ENCODE measurements at regions not wholly inside any gene's neighbourhood (a gene's known extent, or its start where the extent isn't known, plus 50 kb on each side); places are given as distances from the start of the nearest gene placed in this dataset.
A peak's percentile ranks its signal among the peaks of the same experiment; 100 is the strongest.

GRCh38 chr14:37874429-37875109 is 279.1 kb downstream of the TTC6 start (continued):
- TF ChIP-seq, protein P1, sequence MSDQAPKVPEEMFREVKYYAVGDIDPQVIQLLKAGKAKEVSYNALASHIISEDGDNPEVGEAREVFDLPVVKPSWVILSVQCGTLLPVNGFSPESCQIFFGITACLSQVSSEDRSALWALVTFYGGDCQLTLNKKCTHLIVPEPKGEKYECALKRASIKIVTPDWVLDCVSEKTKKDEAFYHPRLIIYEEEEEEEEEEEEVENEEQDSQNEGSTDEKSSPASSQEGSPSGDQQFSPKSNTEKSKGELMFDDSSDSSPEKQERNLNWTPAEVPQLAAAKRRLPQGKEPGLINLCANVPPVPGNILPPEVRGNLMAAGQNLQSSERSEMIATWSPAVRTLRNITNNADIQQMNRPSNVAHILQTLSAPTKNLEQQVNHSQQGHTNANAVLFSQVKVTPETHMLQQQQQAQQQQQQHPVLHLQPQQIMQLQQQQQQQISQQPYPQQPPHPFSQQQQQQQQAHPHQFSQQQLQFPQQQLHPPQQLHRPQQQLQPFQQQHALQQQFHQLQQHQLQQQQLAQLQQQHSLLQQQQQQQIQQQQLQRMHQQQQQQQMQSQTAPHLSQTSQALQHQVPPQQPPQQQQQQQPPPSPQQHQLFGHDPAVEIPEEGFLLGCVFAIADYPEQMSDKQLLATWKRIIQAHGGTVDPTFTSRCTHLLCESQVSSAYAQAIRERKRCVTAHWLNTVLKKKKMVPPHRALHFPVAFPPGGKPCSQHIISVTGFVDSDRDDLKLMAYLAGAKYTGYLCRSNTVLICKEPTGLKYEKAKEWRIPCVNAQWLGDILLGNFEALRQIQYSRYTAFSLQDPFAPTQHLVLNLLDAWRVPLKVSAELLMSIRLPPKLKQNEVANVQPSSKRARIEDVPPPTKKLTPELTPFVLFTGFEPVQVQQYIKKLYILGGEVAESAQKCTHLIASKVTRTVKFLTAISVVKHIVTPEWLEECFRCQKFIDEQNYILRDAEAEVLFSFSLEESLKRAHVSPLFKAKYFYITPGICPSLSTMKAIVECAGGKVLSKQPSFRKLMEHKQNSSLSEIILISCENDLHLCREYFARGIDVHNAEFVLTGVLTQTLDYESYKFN (CRISPR knock-in tag; conservative IDR thresholded peaks at IDR 0.05): peak; percentile 81
- TF ChIP-seq DMAP1 (CRISPR knock-in tag; IDR thresholded peaks at IDR 0.05): peak; percentile 63; the same call in 1 of the 2 replicates
- TF ChIP-seq FOXC1 (CRISPR knock-in tag; IDR thresholded peaks at IDR 0.05; ENCODE audit: borderline replicate concordance): peak; percentile 98
- TF ChIP-seq, protein P2, sequence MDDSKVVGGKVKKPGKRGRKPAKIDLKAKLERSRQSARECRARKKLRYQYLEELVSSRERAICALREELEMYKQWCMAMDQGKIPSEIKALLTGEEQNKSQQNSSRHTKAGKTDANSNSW (CRISPR knock-in tag; IDR thresholded peaks at IDR 0.05; ENCODE audit: borderline replicate concordance): peak; percentile 75; the same call in 1 of the 2 replicates
- TF ChIP-seq ZNF562 (CRISPR knock-in tag; IDR thresholded peaks at IDR 0.05; ENCODE audit: borderline replicate concordance): no peak
- 0 out of 2 replicates have a peak, but pooled peaks have one; percentile 91 for TF ChIP-seq ZNF33B (CRISPR knock-in tag; IDR thresholded peaks at IDR 0.05)
- TF ChIP-seq CHCHD3 (CRISPR knock-in tag; IDR thresholded peaks at IDR 0.05): peak; percentile 87; the same call in 1 of the 2 replicates
- no peak for TF ChIP-seq ZNF883 (CRISPR knock-in tag; IDR thresholded peaks at IDR 0.05; ENCODE audit: not compliant biosample characterization)
- no peak for TF ChIP-seq ZNF83 (CRISPR knock-in tag; IDR thresholded peaks at IDR 0.05; ENCODE audit: borderline replicate concordance)
- TF ChIP-seq HNRNPLL (IDR thresholded peaks at IDR 0.05; ENCODE audit: low read depth, low read length, poor library complexity, severe bottlenecking): no peak
- TF ChIP-seq, protein P3, sequence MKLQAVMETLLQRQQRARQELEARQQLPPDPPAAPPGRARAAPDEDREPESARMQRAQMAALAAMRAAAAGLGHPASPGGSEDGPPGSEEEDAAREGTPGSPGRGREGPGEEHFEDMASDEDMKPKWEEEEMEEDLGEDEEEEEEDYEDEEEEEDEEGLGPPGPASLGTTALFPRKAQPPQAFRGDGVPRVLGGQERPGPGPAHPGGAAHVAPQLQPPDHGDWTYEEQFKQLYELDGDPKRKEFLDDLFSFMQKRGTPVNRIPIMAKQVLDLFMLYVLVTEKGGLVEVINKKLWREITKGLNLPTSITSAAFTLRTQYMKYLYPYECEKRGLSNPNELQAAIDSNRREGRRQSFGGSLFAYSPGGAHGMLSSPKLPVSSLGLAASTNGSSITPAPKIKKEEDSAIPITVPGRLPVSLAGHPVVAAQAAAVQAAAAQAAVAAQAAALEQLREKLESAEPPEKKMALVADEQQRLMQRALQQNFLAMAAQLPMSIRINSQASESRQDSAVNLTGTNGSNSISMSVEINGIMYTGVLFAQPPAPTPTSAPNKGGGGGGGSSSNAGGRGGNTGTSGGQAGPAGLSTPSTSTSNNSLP (IDR thresholded peaks at IDR 0.05; ENCODE audit: low read depth, low read length): peak; percentile 48; the same call in 1 of the 2 replicates
- no peak for TF ChIP-seq STAT5B (CRISPR knock-in tag; IDR thresholded peaks at IDR 0.05)
- no peak for TF ChIP-seq FOSL1 (CRISPR knock-in tag; IDR thresholded peaks at IDR 0.05; ENCODE audit: borderline replicate concordance)
- peak; percentile 80 for TF ChIP-seq IKZF4 (CRISPR knock-in tag; IDR thresholded peaks at IDR 0.05; ENCODE audit: borderline replicate concordance, low read depth, not compliant biosample characterization)
- peak; percentile 41; the same call in 1 of the 2 replicates for TF ChIP-seq ZKSCAN1 (IDR thresholded peaks at IDR 0.05; ENCODE audit: low read length)
- TF ChIP-seq, protein P4, sequence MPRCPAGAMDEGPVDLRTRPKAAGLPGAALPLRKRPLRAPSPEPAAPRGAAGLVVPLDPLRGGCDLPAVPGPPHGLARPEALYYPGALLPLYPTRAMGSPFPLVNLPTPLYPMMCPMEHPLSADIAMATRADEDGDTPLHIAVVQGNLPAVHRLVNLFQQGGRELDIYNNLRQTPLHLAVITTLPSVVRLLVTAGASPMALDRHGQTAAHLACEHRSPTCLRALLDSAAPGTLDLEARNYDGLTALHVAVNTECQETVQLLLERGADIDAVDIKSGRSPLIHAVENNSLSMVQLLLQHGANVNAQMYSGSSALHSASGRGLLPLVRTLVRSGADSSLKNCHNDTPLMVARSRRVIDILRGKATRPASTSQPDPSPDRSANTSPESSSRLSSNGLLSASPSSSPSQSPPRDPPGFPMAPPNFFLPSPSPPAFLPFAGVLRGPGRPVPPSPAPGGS (CRISPR knock-in tag; IDR thresholded peaks at IDR 0.05): peak; percentile 44; the same call in 1 of the 2 replicates
- peak; percentile 22; the same call in 1 of the 2 replicates for TF ChIP-seq ZFP37 (CRISPR knock-in tag; IDR thresholded peaks at IDR 0.05; ENCODE audit: borderline replicate concordance)
- no peak for TF ChIP-seq PCBP2 (optimal IDR thresholded peaks at IDR 0.05; ENCODE audit: low read depth, low read length, poor library complexity, severe bottlenecking)
- TF ChIP-seq, protein P5, sequence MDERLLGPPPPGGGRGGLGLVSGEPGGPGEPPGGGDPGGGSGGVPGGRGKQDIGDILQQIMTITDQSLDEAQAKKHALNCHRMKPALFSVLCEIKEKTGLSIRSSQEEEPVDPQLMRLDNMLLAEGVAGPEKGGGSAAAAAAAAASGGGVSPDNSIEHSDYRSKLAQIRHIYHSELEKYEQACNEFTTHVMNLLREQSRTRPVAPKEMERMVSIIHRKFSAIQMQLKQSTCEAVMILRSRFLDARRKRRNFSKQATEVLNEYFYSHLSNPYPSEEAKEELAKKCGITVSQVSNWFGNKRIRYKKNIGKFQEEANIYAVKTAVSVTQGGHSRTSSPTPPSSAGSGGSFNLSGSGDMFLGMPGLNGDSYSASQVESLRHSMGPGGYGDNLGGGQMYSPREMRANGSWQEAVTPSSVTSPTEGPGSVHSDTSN (CRISPR knock-in tag; IDR thresholded peaks at IDR 0.05): no peak; the same call in 1 of the 2 replicates
- TF ChIP-seq ZNF580 (CRISPR knock-in tag; IDR thresholded peaks at IDR 0.05; ENCODE audit: borderline replicate concordance, low read depth): peak; percentile 97
- no peak for TF ChIP-seq ARNTL (CRISPR knock-in tag; IDR thresholded peaks at IDR 0.05)
